ENCODE measurements at regions not wholly inside any gene's neighbourhood (a gene's known extent, or its start where the extent isn't known, plus 50 kb on each side); places are given as distances from the start of the nearest gene placed in this dataset.

DNA sequence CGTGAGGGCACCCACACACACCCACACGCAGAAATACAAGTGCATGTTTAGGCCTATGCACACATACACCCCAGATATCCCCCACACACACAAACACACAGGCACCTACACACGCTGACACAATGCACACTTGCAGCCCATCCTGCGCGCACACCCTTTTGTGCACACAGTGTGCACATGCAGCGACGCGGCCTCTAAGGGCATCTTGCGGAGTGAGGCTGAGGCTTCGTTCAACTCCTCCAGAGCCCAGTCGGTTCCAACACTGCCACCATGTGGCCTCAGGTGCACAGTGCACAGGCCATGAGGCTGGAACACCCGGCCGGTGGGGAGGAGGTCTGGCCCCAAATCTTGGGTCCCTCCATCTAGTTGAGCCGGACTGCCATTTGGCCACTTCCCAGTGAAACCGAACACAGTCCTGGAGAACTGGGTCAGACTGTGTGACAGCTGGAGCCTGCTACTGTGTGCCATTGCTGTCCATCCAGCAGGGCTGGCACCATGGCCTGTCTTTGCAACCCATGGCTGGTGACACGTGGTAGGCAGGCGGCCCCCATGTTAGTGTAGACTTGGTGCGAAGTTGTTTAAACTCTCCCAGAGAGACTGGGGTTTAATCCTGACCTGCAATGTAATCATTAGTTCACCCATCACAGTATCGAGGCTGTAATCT is 97.7 kb upstream of the MVB12B start:
- BruUV-seq (replicated peaks): no TSS peak
- H3K27ac ChIP-seq (ENCODE audit: control insufficient read depth, insufficient read depth): no peak overlapping the region
- 11% methylated on average over 19 of the region's 19 CpGs for WGBS (ENCODE audit: insufficient coverage, insufficient replicate concordance, low lambda C conversion rate, missing lambda C conversion rate)
- ChIA-PET POLR2A (no interaction called here), SMC1A (ENCODE audit: uncharacterized antibody, unreplicated experiment) (interaction anchor here (1.3 kb wide), 1 partner anchor 821 kb away, joined by 5 read pairs; no protein-coding TSS in a partner anchor), RAD21 (ENCODE audit: unreplicated experiment) (no interaction called here), CTCF (interaction anchor here (0.6 to 1.7 kb wide), 3 partner anchors 699 to 1005 kb away, joined by 3 to 6 read pairs (median 4); no protein-coding TSS in a partner anchor)
- intact Hi-C loops (cut with micrococcal nuclease; ENCODE audit: unreplicated experiment) (loop anchor here (1.0 kb wide), 2 partner anchors 262 to 821 kb away; no protein-coding TSS in a partner anchor), in situ Hi-C loops (cut with MboI) (loop anchor here (10.0 kb wide), 1 partner anchor 674 kb away; no protein-coding TSS in a partner anchor)
- H3K36me3 ChIP-seq (ENCODE audit: control insufficient read depth in 2 of 2, insufficient read depth in 2 of 2, low read length in 1 of 2): no peaks in the 10 kb centered on the region
- H3K4me1 ChIP-seq (ENCODE audit: control insufficient read depth, insufficient read depth, low read length): no peaks in the 10 kb centered on the region
- H3K9me3 ChIP-seq (replicated peaks; ENCODE audit: control insufficient read depth, insufficient read depth, low read length): no peaks in the 10 kb centered on the region
- no peaks in the 10 kb centered on the region for H4K20me1 ChIP-seq (ENCODE audit: control insufficient read depth, insufficient read depth)
- H3K9ac ChIP-seq (ENCODE audit: control insufficient read depth, insufficient read depth, low read length): no peak overlapping the region
- H3K4me2 ChIP-seq (ENCODE audit: control insufficient read depth, insufficient read depth): no peak overlapping the region
- no peak overlapping the region for H2AFZ ChIP-seq (ENCODE audit: control insufficient read depth, low read depth, low read length)
- H3K27me3 ChIP-seq (replicated peaks in 1 of 2; ENCODE audit: control insufficient read depth in 2 of 2, insufficient read depth in 2 of 2, low read length in 1 of 2): peaks cover 0 to 2% of the 10 kb centered on the region in 2 experiments; a peak in 1 of 4 replicates
- no peaks in the 10 kb centered on the region for H3K79me2 ChIP-seq (ENCODE audit: control insufficient read depth, insufficient read depth, low read length)
- DNase-seq (ENCODE audit: low read depth, low spot score): no peak
- ATAC-seq: peak; percentile 97
- peak; percentile 85 for FAIRE-seq
- no peak overlapping the region for H3K4me3 ChIP-seq
- TF ChIP-seq, protein P1, sequence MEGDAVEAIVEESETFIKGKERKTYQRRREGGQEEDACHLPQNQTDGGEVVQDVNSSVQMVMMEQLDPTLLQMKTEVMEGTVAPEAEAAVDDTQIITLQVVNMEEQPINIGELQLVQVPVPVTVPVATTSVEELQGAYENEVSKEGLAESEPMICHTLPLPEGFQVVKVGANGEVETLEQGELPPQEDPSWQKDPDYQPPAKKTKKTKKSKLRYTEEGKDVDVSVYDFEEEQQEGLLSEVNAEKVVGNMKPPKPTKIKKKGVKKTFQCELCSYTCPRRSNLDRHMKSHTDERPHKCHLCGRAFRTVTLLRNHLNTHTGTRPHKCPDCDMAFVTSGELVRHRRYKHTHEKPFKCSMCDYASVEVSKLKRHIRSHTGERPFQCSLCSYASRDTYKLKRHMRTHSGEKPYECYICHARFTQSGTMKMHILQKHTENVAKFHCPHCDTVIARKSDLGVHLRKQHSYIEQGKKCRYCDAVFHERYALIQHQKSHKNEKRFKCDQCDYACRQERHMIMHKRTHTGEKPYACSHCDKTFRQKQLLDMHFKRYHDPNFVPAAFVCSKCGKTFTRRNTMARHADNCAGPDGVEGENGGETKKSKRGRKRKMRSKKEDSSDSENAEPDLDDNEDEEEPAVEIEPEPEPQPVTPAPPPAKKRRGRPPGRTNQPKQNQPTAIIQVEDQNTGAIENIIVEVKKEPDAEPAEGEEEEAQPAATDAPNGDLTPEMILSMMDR (IDR thresholded peaks at IDR 0.05 in 2 of 3, conservative IDR thresholded peaks at IDR 0.05 in 1 of 3; ENCODE audit: control insufficient read depth in 2 of 3, extremely low read depth in 1 of 3, insufficient read depth in 1 of 3, low read depth in 3 of 3, low read length in 3 of 3): peak; percentile 92 to 95 (median 94)
- TF ChIP-seq FOS (IDR thresholded peaks at IDR 0.05; ENCODE audit: borderline replicate concordance, extremely low read depth, insufficient read length) (no peak), SMC3 (IDR thresholded peaks at IDR 0.05; ENCODE audit: borderline replicate concordance, low read length) (peak; percentile 89), BHLHE40 (IDR thresholded peaks at IDR 0.05; ENCODE audit: borderline replicate concordance in 1 of 2, low read depth in 2 of 2, low read length in 1 of 2) (0 out of 4 replicates have a peak, but pooled peaks of 1 of the 2 experiments have one; percentile 24), RB1 (IDR thresholded peaks at IDR 0.05; ENCODE audit: borderline replicate concordance) (no peak), RAD21 (IDR thresholded peaks at IDR 0.05; ENCODE audit: insufficient read depth, low read depth, low read length) (peak; percentile 87), CHD4 (IDR thresholded peaks at IDR 0.05) (no peak), NR2C1 (IDR thresholded peaks at IDR 0.05) (no peak)
- TF ChIP-seq, protein P2, sequence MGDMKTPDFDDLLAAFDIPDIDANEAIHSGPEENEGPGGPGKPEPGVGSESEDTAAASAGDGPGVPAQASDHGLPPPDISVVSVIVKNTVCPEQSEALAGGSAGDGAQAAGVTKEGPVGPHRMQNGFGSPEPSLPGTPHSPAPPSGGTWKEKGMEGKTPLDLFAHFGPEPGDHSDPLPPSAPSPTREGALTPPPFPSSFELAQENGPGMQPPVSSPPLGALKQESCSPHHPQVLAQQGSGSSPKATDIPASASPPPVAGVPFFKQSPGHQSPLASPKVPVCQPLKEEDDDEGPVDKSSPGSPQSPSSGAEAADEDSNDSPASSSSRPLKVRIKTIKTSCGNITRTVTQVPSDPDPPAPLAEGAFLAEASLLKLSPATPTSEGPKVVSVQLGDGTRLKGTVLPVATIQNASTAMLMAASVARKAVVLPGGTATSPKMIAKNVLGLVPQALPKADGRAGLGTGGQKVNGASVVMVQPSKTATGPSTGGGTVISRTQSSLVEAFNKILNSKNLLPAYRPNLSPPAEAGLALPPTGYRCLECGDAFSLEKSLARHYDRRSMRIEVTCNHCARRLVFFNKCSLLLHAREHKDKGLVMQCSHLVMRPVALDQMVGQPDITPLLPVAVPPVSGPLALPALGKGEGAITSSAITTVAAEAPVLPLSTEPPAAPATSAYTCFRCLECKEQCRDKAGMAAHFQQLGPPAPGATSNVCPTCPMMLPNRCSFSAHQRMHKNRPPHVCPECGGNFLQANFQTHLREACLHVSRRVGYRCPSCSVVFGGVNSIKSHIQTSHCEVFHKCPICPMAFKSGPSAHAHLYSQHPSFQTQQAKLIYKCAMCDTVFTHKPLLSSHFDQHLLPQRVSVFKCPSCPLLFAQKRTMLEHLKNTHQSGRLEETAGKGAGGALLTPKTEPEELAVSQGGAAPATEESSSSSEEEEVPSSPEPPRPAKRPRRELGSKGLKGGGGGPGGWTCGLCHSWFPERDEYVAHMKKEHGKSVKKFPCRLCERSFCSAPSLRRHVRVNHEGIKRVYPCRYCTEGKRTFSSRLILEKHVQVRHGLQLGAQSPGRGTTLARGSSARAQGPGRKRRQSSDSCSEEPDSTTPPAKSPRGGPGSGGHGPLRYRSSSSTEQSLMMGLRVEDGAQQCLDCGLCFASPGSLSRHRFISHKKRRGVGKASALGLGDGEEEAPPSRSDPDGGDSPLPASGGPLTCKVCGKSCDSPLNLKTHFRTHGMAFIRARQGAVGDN (IDR thresholded peaks at IDR 0.05): no peak
- TF ChIP-seq, protein P3, sequence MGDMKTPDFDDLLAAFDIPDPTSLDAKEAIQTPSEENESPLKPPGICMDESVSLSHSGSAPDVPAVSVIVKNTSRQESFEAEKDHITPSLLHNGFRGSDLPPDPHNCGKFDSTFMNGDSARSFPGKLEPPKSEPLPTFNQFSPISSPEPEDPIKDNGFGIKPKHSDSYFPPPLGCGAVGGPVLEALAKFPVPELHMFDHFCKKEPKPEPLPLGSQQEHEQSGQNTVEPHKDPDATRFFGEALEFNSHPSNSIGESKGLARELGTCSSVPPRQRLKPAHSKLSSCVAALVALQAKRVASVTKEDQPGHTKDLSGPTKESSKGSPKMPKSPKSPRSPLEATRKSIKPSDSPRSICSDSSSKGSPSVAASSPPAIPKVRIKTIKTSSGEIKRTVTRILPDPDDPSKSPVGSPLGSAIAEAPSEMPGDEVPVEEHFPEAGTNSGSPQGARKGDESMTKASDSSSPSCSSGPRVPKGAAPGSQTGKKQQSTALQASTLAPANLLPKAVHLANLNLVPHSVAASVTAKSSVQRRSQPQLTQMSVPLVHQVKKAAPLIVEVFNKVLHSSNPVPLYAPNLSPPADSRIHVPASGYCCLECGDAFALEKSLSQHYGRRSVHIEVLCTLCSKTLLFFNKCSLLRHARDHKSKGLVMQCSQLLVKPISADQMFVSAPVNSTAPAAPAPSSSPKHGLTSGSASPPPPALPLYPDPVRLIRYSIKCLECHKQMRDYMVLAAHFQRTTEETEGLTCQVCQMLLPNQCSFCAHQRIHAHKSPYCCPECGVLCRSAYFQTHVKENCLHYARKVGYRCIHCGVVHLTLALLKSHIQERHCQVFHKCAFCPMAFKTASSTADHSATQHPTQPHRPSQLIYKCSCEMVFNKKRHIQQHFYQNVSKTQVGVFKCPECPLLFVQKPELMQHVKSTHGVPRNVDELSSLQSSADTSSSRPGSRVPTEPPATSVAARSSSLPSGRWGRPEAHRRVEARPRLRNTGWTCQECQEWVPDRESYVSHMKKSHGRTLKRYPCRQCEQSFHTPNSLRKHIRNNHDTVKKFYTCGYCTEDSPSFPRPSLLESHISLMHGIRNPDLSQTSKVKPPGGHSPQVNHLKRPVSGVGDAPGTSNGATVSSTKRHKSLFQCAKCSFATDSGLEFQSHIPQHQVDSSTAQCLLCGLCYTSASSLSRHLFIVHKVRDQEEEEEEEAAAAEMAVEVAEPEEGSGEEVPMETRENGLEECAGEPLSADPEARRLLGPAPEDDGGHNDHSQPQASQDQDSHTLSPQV (IDR thresholded peaks at IDR 0.05): no peak

Measured in GM12878 (cell line).